Ovary (tissue), 7 donors: ENCODE measurements at regions not wholly inside any gene's neighbourhood (a gene's known extent, or its start where the extent isn't known, plus 50 kb on each side); places are given as distances from the start of the nearest gene placed in this dataset.

ENCODE experiments used
- DNase-seq, 5 donors: peaks; one replicate each; pipeline ENCODE4 v3.0.0-alpha.2; 2019 to 2020
- H3K27ac ChIP-seq, 2 donors: fragments of 200-600 bp; one replicate each; pipeline versions ENCODE4 v1.5.1 to v1.8.0; 2019 to 2022
- H3K27me3 ChIP-seq: fragments of 200-600 bp; one replicate; pipeline ENCODE4 v1.8.0; 2022
- H3K36me3 ChIP-seq: fragments of 200-600 bp; sonication (generic); one replicate; pipeline ENCODE4 v1.5.1; 2019
- H3K4me1 ChIP-seq: one replicate; pipeline ENCODE4 v1.8.1; 2013; ENCODE audit warnings: mild to moderate bottlenecking, moderate library complexity; ENCODE audit not compliant: insufficient read depth
- H3K4me3 ChIP-seq: fragments of 200-600 bp; sonication (generic); one replicate; pipeline ENCODE4 v1.5.1; 2017
- H3K9me3 ChIP-seq, 2 donors: fragments of 200-600 bp in 1 of 2; sonication (generic) in 1 of 2; one replicate each; pipeline versions ENCODE4 v1.5.1 to v1.8.1; 2013 to 2019; ENCODE audit warnings: mild to moderate bottlenecking in 1 of 2, moderate library complexity in 1 of 2
- EP300 ChIP-seq: sonication (generic); formaldehyde crosslinking; IDR thresholded peaks from one replicate; pipeline ENCODE4 v1.6.1; 2017; ENCODE audit warnings: antibody characterized with exemption
- POLR2A ChIP-seq: fragments of 450-650 bp; IDR thresholded peaks from one replicate; pipeline ENCODE4 v1.6.1; 2017; ENCODE audit warnings: antibody characterized with exemption, mild to moderate bottlenecking, moderate library complexity
- WGBS, 3 donors: extraction: QIAGEN DNeasy Blood & Tissue Kit in 1 of 3; methylation state at CpG; one replicate each; pipeline versions ENCODE4 v1.1.5 to v1.1.7; 2013 to 2017; 5-methylcytosine and 5-hydroxymethylcytosine counted together
- intact Hi-C, 4 donors: fragments of 100-400 bp; cut with DNase I; formaldehyde crosslinking; loops; one replicate each; pipeline versions ENCODE4 v1.11.0 to v1.15.1; 2022 to 2023
- TF ChIP-seq, protein P1 (sequence below), 3 donors: fragments of 450-650 bp in 2 of 3; fragments of 200-600 bp in 1 of 3; IDR thresholded peaks; one replicate each; pipeline versions ENCODE4 v1.5.1 to v1.8.0; 2016 to 2022; ENCODE audit warnings: antibody characterized with exemption in 3 of 3, mild to moderate bottlenecking in 1 of 3
- donor health status: DM: no; HTN: no; CAD: no; lungs with moderate emphysema.
- donor health status: DM: no; HTN: no; CAD: no.
- donor health status: Bipolar disorder and iron deficiency.
- donor health status: DM: no; HTN: no; CAD: no.
- donor health status: DM: yes; HTN: yes; CAD: no.

DNA sequence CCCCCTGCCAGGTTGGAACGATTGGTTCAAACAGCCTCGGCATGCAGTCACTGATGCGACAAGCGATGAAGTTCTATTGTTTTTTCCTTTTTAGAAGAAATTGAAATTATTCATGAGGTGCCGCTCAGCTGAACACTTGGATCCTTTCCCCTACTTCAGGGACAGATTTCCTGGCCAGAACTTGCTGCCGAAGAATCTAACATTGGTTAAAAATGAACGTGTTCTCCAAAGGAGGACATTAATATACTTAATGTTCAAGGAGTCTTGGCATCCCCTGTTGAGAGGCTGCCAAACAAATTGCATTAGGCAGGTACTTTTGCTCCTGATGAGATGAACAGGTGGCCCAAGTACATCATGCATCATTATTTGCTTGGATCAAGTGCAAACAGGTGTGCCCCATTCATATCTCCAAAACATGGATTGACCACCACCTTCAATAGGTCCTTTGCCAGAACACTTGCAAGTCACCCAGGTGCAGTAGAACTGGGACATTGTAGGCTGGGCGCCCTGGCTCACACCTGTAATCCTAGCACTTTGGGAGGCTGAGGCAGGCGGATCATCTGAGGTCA is 437.2 kb downstream of the HAPSTR1 start:
- DNase-seq = no peak
- Histone ChIP-seq H3K4me3 (no peak overlapping the region), H3K9me3 (no peaks in the 10 kb centered on the region), H3K36me3 (no peaks in the 10 kb centered on the region), H3K27me3 (no peaks in the 10 kb centered on the region), H3K27ac (no peak overlapping the region), H3K4me1 (no peaks in the 10 kb centered on the region)
- intact Hi-C loops = loop anchor here in 1 of 4 donors (2.0 kb wide), 1 partner anchor 56 kb away; no protein-coding TSS in a partner anchor
- TF ChIP-seq EP300 = no peak
- TF ChIP-seq, protein P1, sequence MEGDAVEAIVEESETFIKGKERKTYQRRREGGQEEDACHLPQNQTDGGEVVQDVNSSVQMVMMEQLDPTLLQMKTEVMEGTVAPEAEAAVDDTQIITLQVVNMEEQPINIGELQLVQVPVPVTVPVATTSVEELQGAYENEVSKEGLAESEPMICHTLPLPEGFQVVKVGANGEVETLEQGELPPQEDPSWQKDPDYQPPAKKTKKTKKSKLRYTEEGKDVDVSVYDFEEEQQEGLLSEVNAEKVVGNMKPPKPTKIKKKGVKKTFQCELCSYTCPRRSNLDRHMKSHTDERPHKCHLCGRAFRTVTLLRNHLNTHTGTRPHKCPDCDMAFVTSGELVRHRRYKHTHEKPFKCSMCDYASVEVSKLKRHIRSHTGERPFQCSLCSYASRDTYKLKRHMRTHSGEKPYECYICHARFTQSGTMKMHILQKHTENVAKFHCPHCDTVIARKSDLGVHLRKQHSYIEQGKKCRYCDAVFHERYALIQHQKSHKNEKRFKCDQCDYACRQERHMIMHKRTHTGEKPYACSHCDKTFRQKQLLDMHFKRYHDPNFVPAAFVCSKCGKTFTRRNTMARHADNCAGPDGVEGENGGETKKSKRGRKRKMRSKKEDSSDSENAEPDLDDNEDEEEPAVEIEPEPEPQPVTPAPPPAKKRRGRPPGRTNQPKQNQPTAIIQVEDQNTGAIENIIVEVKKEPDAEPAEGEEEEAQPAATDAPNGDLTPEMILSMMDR (IDR thresholded peaks at IDR 0.05) = no peak
- TF ChIP-seq POLR2A = no peak
- WGBS, 3 donors = 44 to 57% (median 48%) methylated on average over 9 of the region's 9 CpGs

DNA sequence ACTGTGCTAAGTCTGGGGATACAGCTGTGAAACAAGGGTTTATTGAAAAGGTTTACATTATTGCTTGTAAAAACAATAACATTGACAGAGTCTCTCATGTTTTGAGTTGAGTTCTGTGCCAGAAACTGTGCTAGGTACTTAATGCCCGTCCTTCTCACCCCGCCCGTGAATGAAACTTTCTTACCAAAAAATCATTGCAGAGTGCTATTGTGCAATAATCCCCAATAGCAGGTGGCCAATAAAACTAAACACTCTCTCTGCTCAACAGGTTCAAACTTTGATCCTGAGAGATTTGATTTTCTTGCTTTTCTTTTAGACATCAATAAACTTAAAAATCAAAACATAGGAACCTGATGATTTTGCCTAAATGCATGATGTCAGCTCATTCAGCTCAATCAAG is 441.6 kb downstream of the HAPSTR1 start:
- no peak overlapping the region for H3K27ac ChIP-seq
- H3K36me3 ChIP-seq = no peaks in the 10 kb centered on the region
- H3K27me3 ChIP-seq = no peaks in the 10 kb centered on the region
- TF ChIP-seq POLR2A (no peak), EP300 (no peak)
- TF ChIP-seq, protein P1 (IDR thresholded peaks at IDR 0.05) = no peak
- H3K4me1 ChIP-seq = no peaks in the 10 kb centered on the region
- intact Hi-C loops = no loop called here
- WGBS, 3 donors = 80 to 94% (median 91%) methylated on average over 3 of the region's 3 CpGs
- no peak for DNase-seq
- H3K9me3 ChIP-seq = no peaks in the 10 kb centered on the region
- H3K4me3 ChIP-seq = no peak overlapping the region

DNA sequence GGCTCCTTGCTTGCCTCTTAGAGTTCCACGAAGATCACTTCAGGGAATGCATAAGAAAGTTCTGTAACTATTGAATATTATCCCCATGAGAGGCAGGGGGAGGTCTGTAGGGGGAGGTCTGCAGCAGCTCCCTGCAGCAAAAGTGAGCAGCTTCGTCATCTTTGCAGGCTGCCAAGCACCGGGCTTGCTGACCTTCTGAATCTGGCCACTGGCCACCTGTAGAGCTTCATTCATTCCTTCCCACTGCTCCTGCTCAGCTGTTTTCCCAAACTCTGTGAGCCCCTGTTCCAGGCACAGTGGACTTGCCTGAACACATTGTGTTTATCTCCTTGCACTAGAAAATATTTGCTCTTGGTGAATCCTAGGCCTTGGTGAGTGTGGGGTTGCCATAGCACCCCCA is 443.3 kb downstream of the HAPSTR1 start:
- no peaks in the 10 kb centered on the region for H3K9me3 ChIP-seq
- H3K4me3 ChIP-seq = no peak overlapping the region
- intact Hi-C loops = no loop called here
- WGBS, 3 donors = 8 to 13% (median 9%) methylated on average over 3 of the region's 3 CpGs
- H3K36me3 ChIP-seq = no peaks in the 10 kb centered on the region
- no peak overlapping the region for H3K27ac ChIP-seq
- H3K27me3 ChIP-seq = no peaks in the 10 kb centered on the region
- no peak for DNase-seq
- no peaks in the 10 kb centered on the region for H3K4me1 ChIP-seq
- TF ChIP-seq POLR2A (no peak), EP300 (no peak)
- TF ChIP-seq, protein P1 (IDR thresholded peaks at IDR 0.05) = no peak

DNA sequence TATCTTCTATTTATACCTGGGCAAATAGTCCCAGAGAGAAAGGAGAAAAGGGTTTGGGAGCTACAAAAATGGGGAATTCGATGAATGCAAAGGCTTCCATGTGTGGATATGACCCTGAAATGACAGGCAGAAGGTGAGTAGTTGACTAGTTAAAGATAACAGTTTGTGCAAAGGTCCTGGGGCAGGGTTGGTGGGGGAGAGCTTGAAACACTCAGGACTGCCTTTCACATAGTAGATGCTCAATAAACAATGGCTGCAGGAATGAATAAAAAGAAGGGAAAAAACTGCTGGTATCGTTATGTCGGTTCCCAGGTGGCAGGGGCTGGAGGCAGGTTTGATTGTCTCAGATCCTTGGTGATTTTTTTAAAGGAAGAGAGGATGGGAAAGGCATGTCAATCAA is 445.5 kb downstream of the HAPSTR1 start:
- H3K27ac ChIP-seq = no peak overlapping the region
- TF ChIP-seq, protein P1 (IDR thresholded peaks at IDR 0.05) = no peak
- no peak for TF ChIP-seq POLR2A
- TF ChIP-seq EP300 = no peak
- WGBS, 3 donors = 82 to 89% (median 84%) methylated on average over 3 of the region's 3 CpGs
- H3K9me3 ChIP-seq = no peaks in the 10 kb centered on the region
- no peaks in the 10 kb centered on the region for H3K36me3 ChIP-seq
- no peak for DNase-seq
- no peaks in the 10 kb centered on the region for H3K4me1 ChIP-seq
- intact Hi-C loops = no loop called here
- H3K4me3 ChIP-seq = no peak overlapping the region
- no peaks in the 10 kb centered on the region for H3K27me3 ChIP-seq
